Kasumi-1 (cell line): ENCODE measurements at regions not wholly inside any gene's neighbourhood (a gene's known extent, or its start where the extent isn't known, plus 50 kb on each side); places are given as distances from the start of the nearest gene placed in this dataset.

ENCODE experiments used
- DNase-seq, 2 experiments: peaks; one replicate each; lab custom pipeline; 2025; lab: John Stamatoyannopoulos, UW

GRCh38 chr1:168966217-168966616, 140.3 kb upstream of the ATP1B1 start:
- DNase-seq: no peak

DNA sequence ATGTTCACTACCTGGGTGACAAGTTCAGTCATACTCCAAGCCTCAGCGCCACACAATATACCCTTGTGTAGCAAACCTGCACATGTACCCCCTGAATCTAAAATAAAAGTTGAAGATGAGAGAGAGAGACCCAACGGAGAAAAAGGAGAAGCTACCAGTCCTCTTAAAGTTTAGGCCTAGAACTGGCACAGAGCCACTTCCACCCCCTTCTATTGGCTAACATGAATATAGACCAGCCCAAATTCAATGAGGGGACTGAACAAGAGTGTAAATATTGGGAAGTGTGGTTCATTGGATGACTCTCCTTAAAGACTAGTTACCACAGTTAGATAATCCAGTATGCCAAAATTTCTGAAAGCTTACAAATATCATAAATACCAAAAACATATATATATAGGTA, 139.9 kb upstream of the ATP1B1 start:
- no peak for DNase-seq

GRCh38 chr1:168970926-168971659, 135.4 kb upstream of the ATP1B1 start:
- no peak for DNase-seq

DNA sequence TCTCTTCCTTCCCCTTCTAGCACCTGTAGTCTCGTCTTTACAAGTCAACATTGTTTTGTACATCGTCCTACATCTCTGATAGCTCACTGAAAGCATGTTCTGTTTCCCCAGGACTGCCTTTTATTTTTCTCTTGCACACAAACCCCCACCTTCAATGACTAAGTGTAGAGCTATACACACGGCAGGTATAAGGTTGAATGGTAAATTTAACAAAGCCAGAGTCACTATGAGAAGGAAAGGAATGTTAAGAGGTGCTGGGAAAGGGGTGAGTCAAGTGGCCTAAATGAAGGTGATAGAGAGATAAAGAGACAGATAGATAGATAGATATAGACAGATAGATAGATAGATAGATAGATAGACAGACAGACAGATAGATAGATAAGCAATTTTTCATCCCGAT, 134.3 kb upstream of the ATP1B1 start:
- no peak for DNase-seq

DNA sequence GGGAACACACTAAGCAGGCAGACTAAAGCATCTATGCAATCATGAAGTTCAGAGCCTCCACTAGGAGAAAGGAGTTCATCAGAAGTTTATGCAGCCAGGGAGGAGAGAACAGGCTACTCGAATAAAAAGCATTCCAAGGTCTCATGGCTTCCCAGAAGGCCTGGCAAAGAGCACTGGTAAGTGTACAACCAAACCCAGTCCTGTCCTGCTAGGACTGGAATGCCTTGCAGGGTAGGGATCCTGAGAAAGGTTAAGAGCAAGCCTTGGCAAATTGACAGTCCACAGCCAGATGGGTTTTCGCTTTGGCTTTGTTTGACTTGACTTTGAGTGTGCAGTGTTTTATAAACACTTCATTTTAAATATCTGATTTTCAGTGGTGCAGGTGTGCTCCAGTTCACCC, 133.6 kb upstream of the ATP1B1 start:
- no peak for DNase-seq

DNA sequence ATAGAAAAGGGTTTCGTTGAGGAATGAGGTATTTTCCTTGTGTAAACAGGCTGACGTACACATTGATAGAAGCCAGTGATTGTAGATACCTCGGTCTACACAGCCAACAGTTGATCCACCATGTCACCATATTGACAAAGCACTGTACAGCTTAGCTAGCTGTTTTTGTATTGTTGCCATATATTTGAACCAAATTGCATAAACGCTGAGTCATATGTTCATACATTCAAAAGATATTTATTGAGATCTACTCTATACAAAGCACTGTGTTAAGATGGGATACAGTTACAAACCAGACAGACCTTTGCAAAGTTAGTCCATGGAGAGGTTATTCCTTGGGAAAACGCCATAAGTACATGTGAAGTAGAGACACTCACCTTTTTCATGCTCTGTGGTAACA, 132.4 kb upstream of the ATP1B1 start:
- DNase-seq: no peak

DNA sequence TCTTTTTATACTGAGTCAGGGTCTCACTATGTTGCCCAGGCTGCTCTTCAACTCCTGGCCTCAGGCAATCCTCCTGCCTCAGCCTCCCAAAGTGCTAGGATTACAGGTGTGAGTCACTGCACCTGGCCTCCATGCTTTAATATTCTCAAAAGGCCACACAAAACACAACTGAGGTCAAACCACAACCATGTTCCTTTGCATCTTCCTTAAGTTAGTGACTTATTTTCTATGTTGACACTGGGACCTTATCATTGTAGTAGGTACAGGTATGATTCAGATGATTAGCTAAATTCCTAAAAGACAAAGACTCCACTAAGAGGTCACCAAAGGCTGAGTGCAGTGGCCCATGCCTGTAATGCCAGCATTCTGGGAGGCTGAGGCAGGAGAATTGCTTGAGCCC, 131.9 kb upstream of the ATP1B1 start:
- DNase-seq: no peak

GRCh38 chr1:168976267-168976666, 130.2 kb upstream of the ATP1B1 start:
- no peak for DNase-seq

- no peak for DNase-seq
These were observed 128.9 kb upstream of the ATP1B1 start for GRCh38 chr1:168977618-168978017.

- no peak for DNase-seq
These were observed 127.2 kb upstream of the ATP1B1 start for GRCh38 chr1:168979276-168979675.

DNA sequence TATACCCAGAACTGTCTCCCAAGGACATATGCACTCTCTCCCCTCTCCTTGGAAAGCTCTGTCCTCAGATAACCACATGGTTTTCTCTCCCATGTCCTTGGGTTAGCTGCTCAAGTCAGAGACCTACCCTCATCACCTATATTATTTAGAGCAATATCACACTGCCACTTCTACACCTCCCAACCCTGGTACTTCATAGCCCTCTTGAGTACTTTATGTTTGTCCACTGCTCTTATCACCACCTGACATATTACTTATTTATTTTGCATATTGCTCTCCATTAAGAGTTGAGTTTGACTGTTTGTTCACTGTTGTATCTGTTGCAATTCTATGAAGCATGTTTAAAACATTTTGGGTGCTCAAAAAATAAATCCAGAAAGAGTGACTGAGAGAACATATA, 126.3 kb upstream of the ATP1B1 start:
- no peak for DNase-seq

DNA sequence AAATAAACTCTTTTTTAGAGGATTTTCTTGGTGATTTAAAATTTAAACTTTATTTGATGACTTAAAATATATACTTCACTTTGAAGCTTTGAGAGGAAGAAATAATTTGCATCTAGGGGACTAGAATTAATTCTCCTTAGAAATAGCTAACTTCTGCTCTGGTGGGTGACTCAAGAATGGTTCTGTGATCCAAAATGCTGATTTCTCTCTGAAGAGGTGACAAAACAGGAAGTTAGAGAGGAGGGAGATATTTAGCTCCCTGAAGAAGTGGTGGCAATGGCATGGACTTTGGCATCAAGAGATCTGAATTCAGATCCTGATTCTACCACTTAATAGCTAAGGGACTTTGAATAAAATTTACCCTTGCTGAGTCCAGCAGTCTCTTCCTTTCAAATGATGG, 125.8 kb upstream of the ATP1B1 start:
- no peak for DNase-seq

DNA sequence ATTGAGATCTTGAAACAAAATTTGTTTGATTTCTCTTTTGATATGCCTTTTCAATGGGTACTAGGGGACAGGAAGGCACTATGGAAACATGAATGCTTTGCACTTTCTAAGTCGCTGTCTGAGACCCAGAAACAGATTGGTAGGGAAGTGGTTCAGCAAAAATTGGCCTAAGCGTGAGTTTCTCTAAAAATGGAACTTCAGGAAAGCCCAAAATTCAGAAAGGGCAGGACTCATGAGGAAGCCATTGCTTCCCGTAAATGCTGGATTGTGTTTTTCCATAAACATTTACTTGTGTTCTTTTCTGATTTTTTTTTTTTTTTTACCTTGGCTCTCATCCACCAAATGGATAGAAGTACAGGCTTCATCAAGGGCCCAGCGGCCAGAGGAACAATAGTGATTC, 123.7 kb upstream of the ATP1B1 start:
- no peak for DNase-seq

DNA sequence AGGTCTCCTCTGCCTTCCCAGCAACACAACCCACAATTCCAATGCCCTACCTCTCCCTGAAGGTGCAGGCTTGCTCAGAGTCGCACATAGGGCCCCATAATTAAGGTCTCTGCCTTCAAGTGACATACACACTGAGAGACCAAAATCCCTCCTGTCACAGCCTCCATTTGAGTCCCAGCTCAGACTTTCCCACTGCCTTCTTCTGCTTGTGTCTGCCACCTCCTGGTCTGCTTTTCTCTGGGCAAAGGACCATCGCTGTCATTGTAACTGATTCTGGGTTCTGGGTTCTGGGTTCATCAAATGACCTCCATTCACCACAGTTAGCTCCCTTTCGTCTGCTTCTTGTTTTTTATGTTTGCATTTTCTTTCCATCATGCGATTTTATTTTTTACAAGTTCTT, 119.2 kb upstream of the ATP1B1 start:
- no peak for DNase-seq

DNA sequence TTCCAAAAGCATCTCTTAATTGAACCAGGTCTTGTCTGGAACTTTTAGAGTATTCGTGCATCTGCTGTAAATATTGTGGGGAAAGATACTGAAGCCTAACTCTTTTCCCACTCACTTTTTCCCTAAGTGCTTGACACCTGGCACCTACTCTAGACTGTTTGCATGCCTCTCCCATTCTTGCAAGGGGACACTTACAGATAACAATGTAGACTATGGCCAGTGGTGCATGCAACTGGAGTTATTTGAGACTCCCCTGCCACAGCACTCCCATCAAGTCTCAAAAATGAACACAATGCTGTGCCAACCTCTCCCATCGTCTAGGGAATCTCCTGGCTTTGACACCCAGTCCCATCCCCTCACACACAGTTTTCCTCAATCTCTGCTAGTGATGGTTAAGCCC, 118.6 kb upstream of the ATP1B1 start:
- no peak for DNase-seq

GRCh38 chr1:168989985-168990384, 116.5 kb upstream of the ATP1B1 start:
- no peak for DNase-seq

- DNase-seq: no peak
These were observed 114.6 kb upstream of the ATP1B1 start for GRCh38 chr1:168991667-168992475.

DNA sequence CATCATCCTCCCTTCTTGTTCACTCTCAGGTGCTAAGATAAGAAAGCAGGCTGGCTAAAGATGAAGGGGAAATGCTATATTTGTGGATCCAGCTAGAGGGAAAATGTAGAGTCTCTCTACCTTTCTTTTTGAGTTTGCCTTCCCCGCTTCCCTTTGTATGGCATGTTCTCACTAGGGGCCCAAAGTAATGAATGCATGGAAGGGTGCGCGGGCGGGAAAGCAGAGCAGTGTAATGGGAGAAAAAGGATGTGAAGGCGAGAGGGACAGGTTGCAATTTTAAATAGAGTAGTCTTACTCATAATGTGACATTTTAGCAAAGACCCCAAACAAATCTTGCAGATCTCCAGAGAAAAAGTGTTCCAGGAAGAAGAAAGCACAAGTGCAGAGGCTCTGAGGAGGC, 105.1 kb upstream of the ATP1B1 start:
- no peak for DNase-seq

DNA sequence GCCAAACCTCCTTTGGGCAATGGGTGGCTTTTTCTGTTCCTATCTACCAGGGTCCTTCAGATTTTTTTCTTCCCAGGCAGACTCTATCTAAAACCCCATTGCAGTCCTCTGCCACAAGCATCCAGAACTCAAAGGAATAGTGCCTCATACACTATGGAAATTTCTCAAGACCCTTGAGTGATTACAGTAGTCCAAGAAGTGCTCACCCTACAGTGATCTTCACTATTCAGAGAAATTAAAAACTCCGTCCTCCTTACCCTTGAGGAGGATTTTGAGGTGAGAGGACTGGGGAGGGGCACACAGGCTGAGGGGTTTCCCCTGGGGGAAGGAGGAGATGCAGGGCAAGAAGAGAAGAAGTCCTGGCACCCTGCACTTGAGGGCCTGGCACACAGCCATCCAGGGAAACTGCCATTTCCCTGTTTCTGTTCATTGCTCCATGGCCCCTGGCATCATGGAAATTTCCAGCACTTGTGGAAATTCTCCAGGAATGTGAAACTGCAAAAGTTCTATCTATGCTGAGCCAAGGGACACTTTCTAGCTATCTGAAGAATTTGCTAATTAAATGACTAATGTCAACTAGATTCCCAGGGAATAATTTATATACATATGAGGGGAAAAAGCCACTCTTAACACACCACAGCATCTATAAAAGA, 102.5 kb upstream of the ATP1B1 start:
- no peak for DNase-seq

- DNase-seq: no peak
These were observed 100.7 kb upstream of the ATP1B1 start for GRCh38 chr1:169005776-169006175.

- DNase-seq: no peak
These were observed 96.8 kb upstream of the ATP1B1 start for GRCh38 chr1:169009666-169010065.

DNA sequence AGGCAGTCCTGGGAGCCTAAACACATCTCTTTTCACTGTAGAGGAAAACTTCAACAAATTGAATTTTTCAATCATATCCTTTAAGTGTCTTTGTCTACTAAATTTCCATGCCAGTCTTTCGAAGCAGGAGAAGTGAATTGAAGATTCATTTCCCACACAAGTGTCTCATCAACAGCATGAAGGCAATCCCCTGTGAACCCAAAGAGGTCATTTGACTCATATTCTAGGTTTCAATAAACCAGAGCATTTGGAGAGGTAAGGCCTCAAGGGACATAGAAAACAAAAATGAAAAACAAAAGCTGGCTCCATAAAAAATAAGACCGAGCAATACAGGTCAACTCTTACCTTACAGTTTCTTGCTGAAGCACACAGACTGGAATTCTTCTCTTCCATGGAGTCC, 94.1 kb upstream of the ATP1B1 start:
- no peak for DNase-seq

DNA sequence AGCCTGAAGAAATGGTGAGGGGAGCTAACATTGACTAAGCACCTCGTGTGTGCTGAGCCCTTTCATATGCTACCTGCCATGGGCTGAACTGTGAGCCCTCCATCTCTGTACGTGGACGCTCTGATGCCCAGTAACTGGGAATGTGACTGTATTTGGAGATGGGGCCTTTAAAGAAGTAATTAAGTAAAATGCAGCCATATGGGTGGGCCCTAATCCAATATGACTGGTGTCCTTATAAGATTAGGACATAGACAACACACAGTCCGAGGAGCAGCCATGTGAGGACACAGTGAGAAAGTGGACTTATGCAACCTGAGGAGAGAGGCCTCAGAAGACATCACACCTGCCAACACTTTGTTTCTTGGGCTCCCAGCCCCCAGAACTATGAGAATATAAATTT, 92.7 kb upstream of the ATP1B1 start:
- DNase-seq: no peak
